ENCODE measurements at regions not wholly inside any gene's neighbourhood (a gene's known extent, or its start where the extent isn't known, plus 50 kb on each side); places are given as distances from the start of the nearest gene placed in this dataset.

GRCh38 chr11:122062763-122063162, 53.3 kb downstream of the BLID start:
- H3K9ac ChIP-seq = no peak overlapping the region
- H3K4me2 ChIP-seq (ENCODE audit: unreplicated experiment) = no peak overlapping the region
- TF ChIP-seq EZH2phosphoT487 (IDR thresholded peaks at IDR 0.05; ENCODE audit: insufficient read depth, low read depth) = no peak
- no peak for TF ChIP-seq EZH2 (IDR thresholded peaks at IDR 0.05; ENCODE audit: insufficient read depth, poor library complexity, severe bottlenecking)
- no peaks in the 10 kb centered on the region for H4K20me1 ChIP-seq (ENCODE audit: insufficient read depth)
- DNase-seq = no peak
- peaks cover 8% of the 10 kb centered on the region for H3K9me3 ChIP-seq (ENCODE audit: low read depth)
- in situ Hi-C loops (cut with MboI) = no loop called here
- peak overlapping the region; percentile 19 for H3K27ac ChIP-seq
- WGBS, 2 experiments (ENCODE audit: low coverage in 1 of 2, low lambda C conversion rate in 2 of 2, missing lambda C conversion rate in 2 of 2) = 84 to 85% methylated on average over 4 of the region's 4 CpGs
- no peak overlapping the region for H2AFZ ChIP-seq
- no peaks in the 10 kb centered on the region for H3K9me2 ChIP-seq (ENCODE audit: insufficient read depth)
- H3K4me3 ChIP-seq = no peak overlapping the region
- H3K27me3 ChIP-seq (replicated peaks; ENCODE audit: insufficient read depth) = no peaks in the 10 kb centered on the region
- peaks cover 91% of the 10 kb centered on the region for H3F3A ChIP-seq (ENCODE audit: insufficient read depth)
- H3K36me3 ChIP-seq (ENCODE audit: low read depth) = peaks cover 91% of the 10 kb centered on the region
- H3K4me1 ChIP-seq (ENCODE audit: insufficient read depth) = 0 out of 2 replicates have a peak, but pooled peaks cover 12% of the 10 kb centered on the region
- H3K79me2 ChIP-seq (ENCODE audit: insufficient read depth) = peaks cover 39% of the 10 kb centered on the region

GRCh38 chr11:122059565-122059964, 56.5 kb downstream of the BLID start:
- no peak overlapping the region for H3K4me2 ChIP-seq (ENCODE audit: unreplicated experiment)
- TF ChIP-seq EZH2 (IDR thresholded peaks at IDR 0.05; ENCODE audit: insufficient read depth, poor library complexity, severe bottlenecking) = no peak
- no peak for TF ChIP-seq EZH2phosphoT487 (IDR thresholded peaks at IDR 0.05; ENCODE audit: insufficient read depth, low read depth)
- H3K4me1 ChIP-seq (ENCODE audit: insufficient read depth) = 0 out of 2 replicates have a peak, but pooled peaks cover 12% of the 10 kb centered on the region
- peaks cover 85% of the 10 kb centered on the region for H3F3A ChIP-seq (ENCODE audit: insufficient read depth)
- no peak overlapping the region for H2AFZ ChIP-seq
- H4K20me1 ChIP-seq (ENCODE audit: insufficient read depth) = no peaks in the 10 kb centered on the region
- H3K36me3 ChIP-seq (ENCODE audit: low read depth) = peaks cover 94% of the 10 kb centered on the region
- DNase-seq = no peak
- in situ Hi-C loops (cut with MboI) = no loop called here
- no peak overlapping the region for H3K9ac ChIP-seq
- no peaks in the 10 kb centered on the region for H3K9me2 ChIP-seq (ENCODE audit: insufficient read depth)
- H3K9me3 ChIP-seq (ENCODE audit: low read depth) = peaks cover 8% of the 10 kb centered on the region
- no peak overlapping the region for H3K27ac ChIP-seq
- no peak overlapping the region for H3K4me3 ChIP-seq
- H3K27me3 ChIP-seq (replicated peaks; ENCODE audit: insufficient read depth) = no peaks in the 10 kb centered on the region
- H3K79me2 ChIP-seq (ENCODE audit: insufficient read depth) = peaks cover 59% of the 10 kb centered on the region

GRCh38 chr11:122050021-122050690, 65.9 kb downstream of the BLID start:
- peaks cover 53% of the 10 kb centered on the region for H3K79me2 ChIP-seq (ENCODE audit: insufficient read depth)
- in situ Hi-C loops (cut with MboI) = no loop called here
- H3K9ac ChIP-seq = no peak overlapping the region
- DNase-seq = no peak
- H3F3A ChIP-seq (ENCODE audit: insufficient read depth) = peaks cover 68% of the 10 kb centered on the region
- H3K4me2 ChIP-seq (ENCODE audit: unreplicated experiment) = no peak overlapping the region
- H3K36me3 ChIP-seq (ENCODE audit: low read depth) = peaks cover 65% of the 10 kb centered on the region
- 93 to 98% methylated on average over 2 of the region's 2 CpGs for WGBS, 2 experiments (ENCODE audit: low coverage in 1 of 2, low lambda C conversion rate in 2 of 2, missing lambda C conversion rate in 2 of 2)
- H3K4me3 ChIP-seq = no peak overlapping the region
- H3K27me3 ChIP-seq (replicated peaks; ENCODE audit: insufficient read depth) = no peaks in the 10 kb centered on the region
- no peaks in the 10 kb centered on the region for H3K9me2 ChIP-seq (ENCODE audit: insufficient read depth)
- TF ChIP-seq EZH2 (IDR thresholded peaks at IDR 0.05; ENCODE audit: insufficient read depth, poor library complexity, severe bottlenecking) (no peak), EZH2phosphoT487 (IDR thresholded peaks at IDR 0.05; ENCODE audit: insufficient read depth, low read depth) (no peak)
- H2AFZ ChIP-seq = no peak overlapping the region
- H3K27ac ChIP-seq = peak overlapping the region; percentile 13
- H3K9me3 ChIP-seq (ENCODE audit: low read depth) = no peaks in the 10 kb centered on the region
- H4K20me1 ChIP-seq (ENCODE audit: insufficient read depth) = no peaks in the 10 kb centered on the region
- peaks cover 25% of the 10 kb centered on the region for H3K4me1 ChIP-seq (ENCODE audit: insufficient read depth)

- H3K36me3 ChIP-seq (ENCODE audit: low read depth) = peaks cover 56% of the 10 kb centered on the region
- H3K9ac ChIP-seq = no peak overlapping the region
- 83 to 94% methylated on average over 3 of the region's 3 CpGs for WGBS, 2 experiments (ENCODE audit: low coverage in 1 of 2, low lambda C conversion rate in 2 of 2, missing lambda C conversion rate in 2 of 2)
- no peak overlapping the region for H3K4me3 ChIP-seq
- peak overlapping the region; percentile 9; the same call in 1 of the 2 replicates for H3K27ac ChIP-seq
- DNase-seq = peak; percentile 55
- peaks cover 86% of the 10 kb centered on the region for H3F3A ChIP-seq (ENCODE audit: insufficient read depth)
- H3K79me2 ChIP-seq (ENCODE audit: insufficient read depth) = peaks cover 52% of the 10 kb centered on the region
- in situ Hi-C loops (cut with MboI) = no loop called here
- TF ChIP-seq EZH2phosphoT487 (IDR thresholded peaks at IDR 0.05; ENCODE audit: insufficient read depth, low read depth) (no peak), EZH2 (IDR thresholded peaks at IDR 0.05; ENCODE audit: insufficient read depth, poor library complexity, severe bottlenecking) (no peak)
- no peaks in the 10 kb centered on the region for H3K9me3 ChIP-seq (ENCODE audit: low read depth)
- H3K4me1 ChIP-seq (ENCODE audit: insufficient read depth) = peaks cover 43% of the 10 kb centered on the region
- no peak overlapping the region for H3K4me2 ChIP-seq (ENCODE audit: unreplicated experiment)
- no peaks in the 10 kb centered on the region for H4K20me1 ChIP-seq (ENCODE audit: insufficient read depth)
- no peaks in the 10 kb centered on the region for H3K27me3 ChIP-seq (replicated peaks; ENCODE audit: insufficient read depth)
- no peaks in the 10 kb centered on the region for H3K9me2 ChIP-seq (ENCODE audit: insufficient read depth)
- no peak overlapping the region for H2AFZ ChIP-seq
Measured at GRCh38 chr11:122048401-122048800, 67.6 kb downstream of the BLID start.

Measured in GM23248 (cell line).